Naive B cell (primary cell): ENCODE measurements at regions not wholly inside any gene's neighbourhood (a gene's known extent, or its start where the extent isn't known, plus 50 kb on each side); places are given as distances from the start of the nearest gene placed in this dataset.

Experiments
- ATAC-seq, 2 donors: fragments of 150-1000 bp; cut with Tn5 transposase; 2 replicates each; pipeline ENCODE4 v1.10.0; 2021; ENCODE audit warnings: low read depth in 2 of 2, mild to moderate bottlenecking in 2 of 2, moderate library complexity in 2 of 2
- DNase-seq: peaks from one replicate; pipeline ENCODE4 v3.0.0; 2022
- H3K27ac Mint-ChIP-seq, 6 donors: one replicate each; pipeline ENCODE4 v1.8.0; 2020 to 2022; ENCODE audit warnings: mild to moderate bottlenecking in 6 of 6, mixed read lengths in 6 of 6, moderate library complexity in 5 of 6, inconsistent platforms in 2 of 6
- H3K27me3 Mint-ChIP-seq, 3 donors: one replicate each; pipeline ENCODE4 v1.8.0; 2021 to 2022; ENCODE audit warnings: mixed read lengths in 3 of 3, mild to moderate bottlenecking in 1 of 3
- H3K36me3 Mint-ChIP-seq, 2 donors: one replicate each; pipeline ENCODE4 v1.8.0; 2020 to 2022; ENCODE audit warnings: mixed read lengths in 2 of 2, inconsistent platforms in 1 of 2, mild to moderate bottlenecking in 1 of 2
- H3K4me1 Mint-ChIP-seq, 3 donors: one replicate each; pipeline ENCODE4 v1.8.0; 2020 to 2022; ENCODE audit warnings: mixed read lengths in 3 of 3, inconsistent platforms in 1 of 3, mild to moderate bottlenecking in 1 of 3, moderate library complexity in 1 of 3
- H3K4me3 Mint-ChIP-seq, 8 donors: one replicate each; pipeline ENCODE4 v1.8.0; 2020 to 2022; ENCODE audit warnings: mild to moderate bottlenecking in 8 of 8, mixed read lengths in 8 of 8, moderate library complexity in 8 of 8, inconsistent platforms in 2 of 8
- H3K9me3 Mint-ChIP-seq, 7 donors: one replicate each; pipeline ENCODE4 v1.8.0; 2020 to 2022; ENCODE audit warnings: mixed read lengths in 7 of 7, mild to moderate bottlenecking in 5 of 7, inconsistent platforms in 2 of 7, moderate library complexity in 1 of 7

- Mint-ChIP-seq H3K4me3 (no peak overlapping the region), H3K36me3 (no peaks in the 10 kb centered on the region), H3K27ac (no peak overlapping the region), H3K4me1 (no peaks in the 10 kb centered on the region), H3K27me3 (no peaks in the 10 kb centered on the region), H3K9me3 (peaks cover 2 to 9% (median 4%) of the 10 kb centered on the region in 7 donors)
- ATAC-seq (no peak), DNase-seq (no peak)
Observed at GRCh38 chr3:96169111-96169766, 645.2 kb upstream of the EPHA6 start.

GRCh38 chr3:96172917-96173316, 641.5 kb upstream of the EPHA6 start:
- Mint-ChIP-seq H3K4me3 (no peak overlapping the region), H3K27ac (no peak overlapping the region), H3K9me3 (peaks cover 3 to 19% (median 5%) of the 10 kb centered on the region in 7 donors), H3K4me1 (no peaks in the 10 kb centered on the region), H3K36me3 (no peaks in the 10 kb centered on the region), H3K27me3 (no peaks in the 10 kb centered on the region)
- no peak for DNase-seq
- ATAC-seq = no peak

DNA sequence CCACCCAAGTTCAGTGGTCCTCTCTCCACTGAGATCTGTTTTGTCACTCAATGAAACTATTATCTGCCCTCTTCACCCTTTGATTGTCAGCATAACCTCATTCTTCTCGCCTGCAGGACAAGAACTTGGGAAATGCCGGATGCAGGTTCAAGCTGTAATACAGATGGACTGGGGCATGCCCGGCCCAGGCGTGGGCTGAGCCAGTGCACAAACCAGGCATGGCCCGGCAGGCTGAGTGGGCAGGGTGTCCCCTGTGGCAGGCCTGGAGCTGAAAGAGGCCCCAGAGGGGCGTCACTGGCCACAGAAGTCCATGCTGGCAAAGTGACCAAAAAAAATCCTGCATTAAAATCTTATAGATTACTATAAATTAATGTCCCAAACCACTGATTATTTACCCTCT, 638.9 kb upstream of the EPHA6 start:
- Mint-ChIP-seq H3K27ac (no peak overlapping the region), H3K36me3 (no peaks in the 10 kb centered on the region), H3K9me3 (peaks cover 1 to 19% (median 4%) of the 10 kb centered on the region in 7 donors), H3K27me3 (no peaks in the 10 kb centered on the region), H3K4me3 (no peak overlapping the region), H3K4me1 (no peaks in the 10 kb centered on the region)
- ATAC-seq (no peak), DNase-seq (no peak)

- H3K4me1 Mint-ChIP-seq = no peaks in the 10 kb centered on the region
- no peak overlapping the region for H3K27ac Mint-ChIP-seq
- H3K36me3 Mint-ChIP-seq = no peaks in the 10 kb centered on the region
- H3K27me3 Mint-ChIP-seq = no peaks in the 10 kb centered on the region
- DNase-seq = no peak
- H3K4me3 Mint-ChIP-seq = no peak overlapping the region
- H3K9me3 Mint-ChIP-seq = peaks cover 0 to 13% (median 2%) of the 10 kb centered on the region in 7 donors
- ATAC-seq = no peak
Observed at GRCh38 chr3:96182756-96183155, 631.6 kb upstream of the EPHA6 start.

DNA sequence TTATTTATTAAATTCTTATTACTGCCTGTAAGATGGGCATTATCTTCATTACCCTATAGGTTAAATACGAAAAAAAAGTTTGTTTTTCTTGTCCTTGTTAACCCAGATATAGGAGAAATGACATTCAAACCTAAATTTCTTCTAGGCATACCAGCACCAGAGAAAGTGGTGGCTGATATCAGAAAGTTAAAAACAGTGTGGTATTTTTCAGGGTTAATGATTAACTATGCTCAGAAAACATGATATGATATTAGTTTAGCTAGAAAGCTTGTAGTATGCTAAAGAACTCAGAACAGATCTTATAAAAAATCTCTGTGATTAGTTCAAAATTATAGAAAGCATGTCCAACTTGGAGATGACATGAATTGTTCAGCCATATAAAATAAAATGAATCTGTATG, 630.5 kb upstream of the EPHA6 start:
- Mint-ChIP-seq H3K4me3 (no peak overlapping the region), H3K4me1 (no peaks in the 10 kb centered on the region), H3K9me3 (peaks cover 0 to 13% (median 2%) of the 10 kb centered on the region in 7 donors), H3K27me3 (no peaks in the 10 kb centered on the region), H3K27ac (no peak overlapping the region), H3K36me3 (no peaks in the 10 kb centered on the region)
- DNase-seq (no peak), ATAC-seq (no peak)

GRCh38 chr3:96190024-96190616, 624.3 kb upstream of the EPHA6 start:
- H3K4me3 Mint-ChIP-seq = no peak overlapping the region
- H3K27me3 Mint-ChIP-seq = no peaks in the 10 kb centered on the region
- H3K4me1 Mint-ChIP-seq = no peaks in the 10 kb centered on the region
- H3K36me3 Mint-ChIP-seq = no peaks in the 10 kb centered on the region
- no peak overlapping the region for H3K27ac Mint-ChIP-seq
- peaks cover 0 to 9% (median 2%) of the 10 kb centered on the region in 7 donors for H3K9me3 Mint-ChIP-seq
- ATAC-seq = no peak
- no peak for DNase-seq

DNA sequence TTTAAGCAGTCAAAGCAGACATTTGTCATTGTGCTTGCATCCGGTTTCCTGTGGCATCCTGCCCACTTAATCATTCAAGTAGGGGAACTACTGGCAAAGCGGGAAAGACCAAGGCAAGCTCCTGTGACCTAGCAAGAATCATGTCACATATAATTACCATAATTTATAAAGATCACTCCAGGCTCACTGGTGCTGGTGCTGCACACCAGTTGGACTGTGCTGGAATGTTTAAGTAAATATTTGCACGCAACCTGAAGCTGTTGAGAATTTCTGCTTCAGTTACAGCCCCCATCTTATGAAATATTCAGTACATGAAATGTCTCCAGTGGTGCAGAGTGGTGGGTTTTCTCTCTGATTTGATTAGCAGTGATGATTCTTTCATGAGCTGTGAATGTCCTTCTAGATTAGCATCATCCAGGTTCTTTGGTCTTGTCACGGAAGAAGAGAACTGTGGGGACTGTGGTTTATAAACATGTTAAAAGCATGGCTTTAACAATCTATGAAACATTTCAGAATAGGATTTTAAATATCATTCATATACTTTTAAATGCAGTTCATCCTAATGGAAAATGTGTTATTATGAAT, 621.3 kb upstream of the EPHA6 start:
- Mint-ChIP-seq H3K4me3 (no peak overlapping the region), H3K9me3 (peaks cover 0 to 5% (median 2%) of the 10 kb centered on the region in 7 donors), H3K4me1 (no peaks in the 10 kb centered on the region), H3K27me3 (no peaks in the 10 kb centered on the region), H3K27ac (no peak overlapping the region), H3K36me3 (no peaks in the 10 kb centered on the region)
- ATAC-seq (no peak), DNase-seq (no peak)

- Mint-ChIP-seq H3K4me1 (no peaks in the 10 kb centered on the region), H3K9me3 (peaks cover 0 to 14% (median 5%) of the 10 kb centered on the region in 7 donors), H3K27me3 (no peaks in the 10 kb centered on the region), H3K4me3 (no peak overlapping the region), H3K36me3 (no peaks in the 10 kb centered on the region), H3K27ac (no peak overlapping the region)
- DNase-seq (no peak), ATAC-seq (no peak)
Observed at GRCh38 chr3:96200897-96201296, 613.5 kb upstream of the EPHA6 start.

DNA sequence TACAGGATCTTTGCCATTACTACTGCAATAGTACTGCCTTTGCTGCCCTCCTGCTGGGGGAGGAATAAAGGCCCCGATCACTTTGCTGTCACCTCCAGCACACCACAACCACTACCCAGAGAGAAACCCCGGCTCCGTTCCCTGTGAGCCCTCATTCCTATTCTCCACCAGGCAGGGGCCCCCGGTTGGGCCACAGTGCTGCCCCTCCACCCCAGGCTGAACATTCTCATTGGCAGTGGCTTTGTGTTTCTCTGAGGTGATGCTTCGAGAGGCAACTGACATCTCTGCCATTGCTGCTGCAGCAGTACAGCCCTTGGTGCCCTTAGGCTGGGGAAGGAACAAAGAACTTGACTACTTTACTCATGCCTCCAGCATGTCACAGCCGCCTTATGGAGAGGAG, 612.9 kb upstream of the EPHA6 start:
- ATAC-seq = no peak
- Mint-ChIP-seq H3K36me3 (no peaks in the 10 kb centered on the region), H3K27ac (no peak overlapping the region), H3K4me3 (peak overlapping the region in 1 of 8 donors; percentile 64), H3K4me1 (no peaks in the 10 kb centered on the region), H3K27me3 (no peaks in the 10 kb centered on the region), H3K9me3 (peaks cover 0 to 14% (median 5%) of the 10 kb centered on the region in 7 donors)
- DNase-seq = no peak

DNA sequence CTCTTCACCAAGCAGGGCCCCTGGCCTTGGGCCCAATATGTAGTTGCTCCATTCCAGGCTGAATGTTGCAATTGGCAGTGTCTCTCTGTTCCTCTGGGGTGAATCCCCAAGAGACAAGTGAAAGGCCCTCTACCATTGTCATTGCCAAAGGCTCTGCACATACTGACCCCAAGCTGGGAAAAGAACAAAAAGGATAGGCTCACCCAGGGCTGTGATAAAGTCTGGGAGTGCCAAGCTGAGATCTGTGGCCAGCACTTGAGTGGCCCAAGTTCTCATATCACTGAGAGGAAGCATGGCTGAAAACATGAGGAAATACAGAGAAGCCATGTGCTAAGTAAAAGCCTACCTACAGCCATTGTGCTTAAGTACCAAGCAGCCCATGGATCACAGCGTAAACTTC, 612.2 kb upstream of the EPHA6 start:
- no peak for ATAC-seq
- Mint-ChIP-seq H3K27me3 (no peaks in the 10 kb centered on the region), H3K36me3 (no peaks in the 10 kb centered on the region), H3K4me1 (no peaks in the 10 kb centered on the region), H3K27ac (no peak overlapping the region), H3K9me3 (peaks cover 0 to 14% (median 5%) of the 10 kb centered on the region in 7 donors), H3K4me3 (no peak overlapping the region)
- DNase-seq = no peak

- Mint-ChIP-seq H3K9me3 (peaks cover 3 to 26% (median 10%) of the 10 kb centered on the region in 7 donors), H3K27ac (no peak overlapping the region), H3K4me1 (no peaks in the 10 kb centered on the region)
Observed at GRCh38 chr3:96209699-96210098, 604.7 kb upstream of the EPHA6 start.

DNA sequence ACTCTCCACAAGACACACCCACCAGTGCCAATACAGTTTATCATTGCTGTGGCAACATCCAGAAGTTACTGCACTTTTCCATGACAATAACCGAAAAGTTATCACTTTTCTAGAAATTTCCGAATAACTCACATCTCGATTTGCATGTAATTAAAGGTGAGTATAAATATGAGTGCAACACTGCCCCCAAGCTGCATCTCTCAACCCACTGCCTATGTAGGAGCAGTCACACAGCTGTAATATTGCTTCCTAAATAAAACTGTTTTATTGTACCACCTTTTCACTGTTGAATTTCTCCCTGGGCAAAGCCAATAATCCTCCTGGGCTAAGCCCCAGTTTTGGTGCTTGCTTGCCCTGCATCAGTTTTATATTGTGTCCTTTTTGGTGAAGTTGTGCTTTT, 601.0 kb upstream of the EPHA6 start:
- H3K36me3 Mint-ChIP-seq = no peaks in the 10 kb centered on the region
- no peaks in the 10 kb centered on the region for H3K4me1 Mint-ChIP-seq
- H3K27me3 Mint-ChIP-seq = no peaks in the 10 kb centered on the region
- no peak for DNase-seq
- no peak overlapping the region for H3K4me3 Mint-ChIP-seq
- peaks cover 3 to 50% (median 11%) of the 10 kb centered on the region in 7 donors for H3K9me3 Mint-ChIP-seq
- no peak for ATAC-seq
- H3K27ac Mint-ChIP-seq = no peak overlapping the region

More at GRCh38 chr3:96209699-96210098, 604.7 kb upstream of the EPHA6 start:
- no peaks in the 10 kb centered on the region for H3K27me3 Mint-ChIP-seq
- H3K4me3 Mint-ChIP-seq = no peak overlapping the region
- DNase-seq (no peak), ATAC-seq (no peak)
- no peaks in the 10 kb centered on the region for H3K36me3 Mint-ChIP-seq

GRCh38 chr3:96214941-96215340, 599.5 kb upstream of the EPHA6 start:
- Mint-ChIP-seq H3K4me1 (no peaks in the 10 kb centered on the region), H3K27me3 (no peaks in the 10 kb centered on the region)
- no peak for ATAC-seq

GRCh38 chr3:96225494-96225893, 588.9 kb upstream of the EPHA6 start:
- no peak overlapping the region for H3K4me3 Mint-ChIP-seq
- no peak overlapping the region for H3K27ac Mint-ChIP-seq

More at GRCh38 chr3:96214941-96215340, 599.5 kb upstream of the EPHA6 start:
- H3K27ac Mint-ChIP-seq = no peak overlapping the region
- DNase-seq = no peak
- H3K4me3 Mint-ChIP-seq = no peak overlapping the region
- H3K36me3 Mint-ChIP-seq = no peaks in the 10 kb centered on the region
- H3K9me3 Mint-ChIP-seq = peaks cover under 1 to 47% (median 11%) of the 10 kb centered on the region in 7 donors

More at GRCh38 chr3:96225494-96225893, 588.9 kb upstream of the EPHA6 start:
- no peaks in the 10 kb centered on the region for H3K36me3 Mint-ChIP-seq
- no peak for DNase-seq
- no peak for ATAC-seq
- no peaks in the 10 kb centered on the region for H3K4me1 Mint-ChIP-seq
- no peaks in the 10 kb centered on the region for H3K27me3 Mint-ChIP-seq
- H3K9me3 Mint-ChIP-seq = peaks cover 0 to 6% (median 0%) of the 10 kb centered on the region in 7 donors
